Right lobe of liver (tissue), 4 donors: ENCODE measurements at regions not wholly inside any gene's neighbourhood (a gene's known extent, or its start where the extent isn't known, plus 50 kb on each side); places are given as distances from the start of the nearest gene placed in this dataset.

Source experiments
- CTCF ChIP-seq, 4 donors: fragments of 200-600 bp in 3 of 4; fragments of 450-650 bp in 1 of 4; IDR thresholded peaks; one replicate each; pipeline versions ENCODE4 v1.5.1 to v1.8.0; 2016 to 2022; ENCODE audit warnings: antibody characterized with exemption in 4 of 4, mild to moderate bottlenecking in 2 of 4
- POLR2A ChIP-seq: fragments of 450-650 bp; IDR thresholded peaks from one replicate; pipeline ENCODE4 v1.6.1; 2017; ENCODE audit warnings: antibody characterized with exemption, mild to moderate bottlenecking
- donor health status: DM: no; HTN: no; CAD: no.
- donor health status: DM: no; HTN: no; CAD: no.
- donor health status: DM: no; HTN: yes; CAD: no.

- no peak for TF ChIP-seq CTCF (IDR thresholded peaks at IDR 0.05)
- TF ChIP-seq POLR2A = no peak
These were observed 233.3 kb downstream of the MN1 start for GRCh38 chr22:27568265-27568664.
